ENCODE measurements at regions not wholly inside any gene's neighbourhood (a gene's known extent, or its start where the extent isn't known, plus 50 kb on each side); places are given as distances from the start of the nearest gene placed in this dataset.
A peak's percentile ranks its signal among the peaks of the same experiment; 100 is the strongest.

DNA sequence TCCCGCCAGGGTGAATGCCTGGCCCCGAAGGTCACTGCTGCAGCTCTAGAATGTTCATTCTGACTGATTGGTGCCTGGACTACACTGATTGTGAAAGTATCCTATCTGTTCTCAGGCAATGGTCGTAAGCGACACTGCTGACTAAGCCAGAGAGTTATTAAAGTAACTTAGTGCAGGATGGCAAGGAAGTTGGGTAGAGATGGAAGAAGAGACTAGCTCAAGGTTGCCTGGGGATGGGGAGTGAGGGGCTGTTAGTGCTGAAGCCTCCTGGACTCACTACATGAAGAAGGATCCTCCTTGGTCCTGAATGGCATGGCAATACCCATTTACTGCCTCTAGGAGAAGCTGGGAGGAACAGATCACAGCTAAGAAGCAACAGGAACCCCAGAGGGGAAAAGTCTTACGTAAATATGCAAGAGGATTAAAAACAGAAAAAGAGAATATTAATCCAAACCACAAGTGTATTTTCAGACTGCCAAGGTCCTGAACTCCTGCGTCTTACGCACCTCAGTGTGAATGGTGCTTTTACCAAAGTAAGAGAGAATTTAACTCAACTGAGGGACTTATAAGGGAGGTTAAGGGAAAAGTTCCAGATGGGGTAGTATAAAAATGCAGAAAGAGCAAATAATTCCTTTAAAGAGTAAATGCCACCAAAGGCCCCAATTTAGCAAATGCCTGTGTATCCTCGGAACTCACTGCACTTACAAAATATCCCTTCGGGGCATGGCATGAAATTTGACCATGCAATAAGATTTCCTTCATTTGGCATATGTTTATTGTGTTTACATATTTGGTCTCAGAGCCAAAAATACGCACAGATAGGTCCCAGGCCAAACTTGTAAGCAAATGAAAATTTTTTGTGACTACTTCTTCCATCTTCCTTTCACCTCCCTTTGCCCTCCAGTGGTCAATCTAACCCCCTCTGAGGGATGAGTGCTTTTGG is 64.0 kb upstream of the DGKG start:
- CTCF ChIA-PET (ENCODE audit: low intra/inter-chr PET ratio) = no interaction called here
- no peaks in the 10 kb centered on the region for H3K4me1 ChIP-seq (replicated peaks in 1 of 2; ENCODE audit: control insufficient read depth in 2 of 2, insufficient read depth in 2 of 2, low read length in 2 of 2)
- no peak overlapping the region for H3K27ac ChIP-seq (ENCODE audit: extremely low read depth, low read depth, low read length)
- H2AFZ ChIP-seq (ENCODE audit: low read depth, low read length) = no peak overlapping the region
- no peaks in the 10 kb centered on the region for H3K79me2 ChIP-seq (ENCODE audit: control insufficient read depth, insufficient read depth, low read length)
- no peaks in the 10 kb centered on the region for H3K9me3 ChIP-seq (replicated peaks; ENCODE audit: control insufficient read depth, insufficient read depth, low read depth, low read length)
- no peak overlapping the region for H3K4me2 ChIP-seq (ENCODE audit: insufficient read depth, low read length)
- TF ChIP-seq BRCA1 (IDR thresholded peaks at IDR 0.05) (no peak), BRCA1 (CRISPR knock-in tag; IDR thresholded peaks at IDR 0.05) (no peak), C11orf30 (IDR thresholded peaks at IDR 0.05; ENCODE audit: low read depth) (no peak)
- TF ChIP-seq, protein P1, sequence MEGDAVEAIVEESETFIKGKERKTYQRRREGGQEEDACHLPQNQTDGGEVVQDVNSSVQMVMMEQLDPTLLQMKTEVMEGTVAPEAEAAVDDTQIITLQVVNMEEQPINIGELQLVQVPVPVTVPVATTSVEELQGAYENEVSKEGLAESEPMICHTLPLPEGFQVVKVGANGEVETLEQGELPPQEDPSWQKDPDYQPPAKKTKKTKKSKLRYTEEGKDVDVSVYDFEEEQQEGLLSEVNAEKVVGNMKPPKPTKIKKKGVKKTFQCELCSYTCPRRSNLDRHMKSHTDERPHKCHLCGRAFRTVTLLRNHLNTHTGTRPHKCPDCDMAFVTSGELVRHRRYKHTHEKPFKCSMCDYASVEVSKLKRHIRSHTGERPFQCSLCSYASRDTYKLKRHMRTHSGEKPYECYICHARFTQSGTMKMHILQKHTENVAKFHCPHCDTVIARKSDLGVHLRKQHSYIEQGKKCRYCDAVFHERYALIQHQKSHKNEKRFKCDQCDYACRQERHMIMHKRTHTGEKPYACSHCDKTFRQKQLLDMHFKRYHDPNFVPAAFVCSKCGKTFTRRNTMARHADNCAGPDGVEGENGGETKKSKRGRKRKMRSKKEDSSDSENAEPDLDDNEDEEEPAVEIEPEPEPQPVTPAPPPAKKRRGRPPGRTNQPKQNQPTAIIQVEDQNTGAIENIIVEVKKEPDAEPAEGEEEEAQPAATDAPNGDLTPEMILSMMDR (IDR thresholded peaks at IDR 0.05 in 2 of 3, conservative IDR thresholded peaks at IDR 0.05 in 1 of 3; ENCODE audit: insufficient read depth in 2 of 3, low read depth in 1 of 3, low read length in 3 of 3) = peak in 1 of 3 experiments; percentile 25; a peak in 1 of 6 replicates
- TF ChIP-seq, protein P2, sequence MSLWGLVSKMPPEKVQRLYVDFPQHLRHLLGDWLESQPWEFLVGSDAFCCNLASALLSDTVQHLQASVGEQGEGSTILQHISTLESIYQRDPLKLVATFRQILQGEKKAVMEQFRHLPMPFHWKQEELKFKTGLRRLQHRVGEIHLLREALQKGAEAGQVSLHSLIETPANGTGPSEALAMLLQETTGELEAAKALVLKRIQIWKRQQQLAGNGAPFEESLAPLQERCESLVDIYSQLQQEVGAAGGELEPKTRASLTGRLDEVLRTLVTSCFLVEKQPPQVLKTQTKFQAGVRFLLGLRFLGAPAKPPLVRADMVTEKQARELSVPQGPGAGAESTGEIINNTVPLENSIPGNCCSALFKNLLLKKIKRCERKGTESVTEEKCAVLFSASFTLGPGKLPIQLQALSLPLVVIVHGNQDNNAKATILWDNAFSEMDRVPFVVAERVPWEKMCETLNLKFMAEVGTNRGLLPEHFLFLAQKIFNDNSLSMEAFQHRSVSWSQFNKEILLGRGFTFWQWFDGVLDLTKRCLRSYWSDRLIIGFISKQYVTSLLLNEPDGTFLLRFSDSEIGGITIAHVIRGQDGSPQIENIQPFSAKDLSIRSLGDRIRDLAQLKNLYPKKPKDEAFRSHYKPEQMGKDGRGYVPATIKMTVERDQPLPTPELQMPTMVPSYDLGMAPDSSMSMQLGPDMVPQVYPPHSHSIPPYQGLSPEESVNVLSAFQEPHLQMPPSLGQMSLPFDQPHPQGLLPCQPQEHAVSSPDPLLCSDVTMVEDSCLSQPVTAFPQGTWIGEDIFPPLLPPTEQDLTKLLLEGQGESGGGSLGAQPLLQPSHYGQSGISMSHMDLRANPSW (CRISPR knock-in tag; IDR thresholded peaks at IDR 0.05) = no peak
- no peaks in the 10 kb centered on the region for H3K36me3 ChIP-seq (ENCODE audit: control insufficient read depth, insufficient read depth, low read length)
- no peak overlapping the region for H3K9ac ChIP-seq (ENCODE audit: insufficient read depth in 1 of 2, low read depth in 2 of 2, low read length in 2 of 2)
- H4K20me1 ChIP-seq (replicated peaks; ENCODE audit: control insufficient read depth, insufficient read depth, low read length) = no peaks in the 10 kb centered on the region
- peak; percentile 65; the same call in 2 of the 3 replicates for ATAC-seq
- peaks cover 16 to 32% of the 10 kb centered on the region in 2 experiments for H3K27me3 ChIP-seq (ENCODE audit: control insufficient read depth in 2 of 2, insufficient read depth in 2 of 2, low read length in 2 of 2)
- H3K4me3 ChIP-seq = no peak overlapping the region
- no peak for FAIRE-seq
- H3K9me1 ChIP-seq (ENCODE audit: control insufficient read depth, insufficient read depth, low read length) = no peaks in the 10 kb centered on the region
- intact Hi-C loops (cut with micrococcal nuclease) (no loop called here), in situ Hi-C loops (cut with MboI) (no loop called here)
- POLR2A ChIA-PET = interaction anchor here (1.0 kb wide), 1 partner anchor 38 kb away, joined by 5 read pairs; no protein-coding TSS in a partner anchor
- 8% methylated on average over 10 of the region's 10 CpGs for WGBS (ENCODE audit: insufficient coverage, low coverage, missing lambda C conversion rate)
- no TSS peak for BruUV-seq (replicated peaks)
- DNase-seq (ENCODE audit: extremely low read depth in 1 of 4, low spot score in 3 of 4) = peak in 2 of 4 experiments; percentile 28 to 34

Data from K562 (cell line).